GM23338 (cell line): ENCODE measurements at regions not wholly inside any gene's neighbourhood (a gene's known extent, or its start where the extent isn't known, plus 50 kb on each side); places are given as distances from the start of the nearest gene placed in this dataset.

Experiments used
- ATAC-seq: fragments of 200-7000 bp; cut with Tn5 transposase; 3 replicates; pipeline ENCODE4 v1.9.1; 2020
- DNase-seq: peaks from one replicate; pipeline ENCODE4 v3.0.0-alpha.2; 2015; ENCODE audit warnings: low spot score
- H2AFZ ChIP-seq: fragments of 200-600 bp; sonication (generic); 2 replicates; pipeline ENCODE4 v1.8.0; 2016; ENCODE audit warnings: antibody characterized with exemption, mild to moderate bottlenecking, moderate library complexity
- H3F3A ChIP-seq: fragments of 200-600 bp; sonication (generic); replicated peaks from 2 replicates; pipeline ENCODE4 v1.8.0; 2017; ENCODE audit warnings: antibody characterized with exemption, mixed run types, low read depth
- H3K27ac ChIP-seq: fragments of 200-600 bp; sonication (generic); 2 replicates; pipeline ENCODE4 v1.6.1; 2016; ENCODE audit warnings: low read depth
- H3K27me3 ChIP-seq: fragments of 200-600 bp; sonication (generic); 2 replicates; pipeline ENCODE4 v1.8.0; 2016; ENCODE audit warnings: mild to moderate bottlenecking, mixed run types, moderate library complexity; ENCODE audit not compliant: insufficient read depth
- H3K36me3 ChIP-seq: fragments of 200-600 bp; sonication (generic); 2 replicates; pipeline ENCODE4 v1.8.0; 2016; ENCODE audit warnings: mild to moderate bottlenecking; ENCODE audit not compliant: insufficient read depth
- H3K4me1 ChIP-seq: fragments of 200-600 bp; sonication (generic); 2 replicates; pipeline ENCODE4 v1.8.0; 2016; ENCODE audit warnings: mild to moderate bottlenecking, moderate library complexity; ENCODE audit not compliant: insufficient read depth
- H3K4me2 ChIP-seq: fragments of 200-600 bp; sonication (generic); 2 replicates; pipeline ENCODE4 v1.7.1; 2017; ENCODE audit warnings: mixed run types
- H3K4me3 ChIP-seq: fragments of 200-600 bp; sonication (generic); 2 replicates; pipeline ENCODE4 v1.6.1; 2016; ENCODE audit warnings: mixed run types
- H3K79me2 ChIP-seq: fragments of 200-600 bp; sonication (generic); replicated peaks from 2 replicates; pipeline ENCODE4 v1.8.0; 2017; ENCODE audit warnings: mild to moderate bottlenecking; ENCODE audit not compliant: insufficient read depth
- H3K9me2 ChIP-seq: fragments of 200-600 bp; sonication (generic); 2 replicates; pipeline ENCODE4 v1.8.0; 2017; ENCODE audit not compliant: insufficient read depth
- H4K20me1 ChIP-seq: fragments of 200-600 bp; sonication (generic); replicated peaks from 2 replicates; pipeline ENCODE4 v1.8.0; 2017; ENCODE audit warnings: mild to moderate bottlenecking; ENCODE audit not compliant: insufficient read depth
- H3K27ac Mint-ChIP-seq: 2 replicates; pipeline ENCODE4 v1.8.0; 2020; ENCODE audit warnings: inconsistent platforms, mild to moderate bottlenecking, moderate library complexity, mixed read lengths
- H3K27me3 Mint-ChIP-seq: 3 replicates; pipeline ENCODE4 v1.8.0; 2022; ENCODE audit warnings: low read depth, mild to moderate bottlenecking, moderate library complexity, mixed read lengths, inconsistent platforms; ENCODE audit not compliant: insufficient read depth, poor library complexity
- H3K36me3 Mint-ChIP-seq: 3 replicates; pipeline ENCODE4 v1.8.0; 2021; ENCODE audit warnings: low read depth, mild to moderate bottlenecking, inconsistent platforms, moderate library complexity, mixed read lengths
- H3K4me1 Mint-ChIP-seq: 3 replicates; pipeline ENCODE4 v1.8.0; 2020; ENCODE audit warnings: mild to moderate bottlenecking, inconsistent platforms, mixed read lengths
- H3K4me3 Mint-ChIP-seq: 3 replicates; pipeline ENCODE4 v1.8.0; 2021; ENCODE audit warnings: moderate library complexity, mild to moderate bottlenecking, inconsistent platforms, mixed read lengths
- H3K9me3 Mint-ChIP-seq: 3 replicates; pipeline ENCODE4 v1.8.0; 2020; ENCODE audit warnings: moderate library complexity, mild to moderate bottlenecking, inconsistent platforms, mixed read lengths
- JUNB ChIP-seq: IDR thresholded peaks from one replicate; pipeline ENCODE4 v1.6.1; 2016; ENCODE audit warnings: antibody characterized with exemption; ENCODE audit not compliant: unreplicated experiment
- NANOG ChIP-seq: IDR thresholded peaks from 2 replicates; pipeline ENCODE4 v1.6.1; 2016; ENCODE audit warnings: antibody characterized with exemption, borderline replicate concordance
- POLR2AphosphoS5 ChIP-seq: IDR thresholded peaks from 2 replicates; pipeline ENCODE4 v1.6.1; 2016; ENCODE audit warnings: antibody characterized with exemption, low read depth
- REST ChIP-seq: IDR thresholded peaks from one replicate; pipeline ENCODE4 v1.6.1; 2018; ENCODE audit warnings: antibody characterized with exemption; ENCODE audit not compliant: unreplicated experiment
- STAT1 ChIP-seq: IDR thresholded peaks from one replicate; pipeline ENCODE4 v1.6.1; 2016; ENCODE audit warnings: antibody characterized with exemption; ENCODE audit not compliant: unreplicated experiment
- ZNF114 ChIP-seq: fragments of 250-450 bp; sonication (Bioruptor Pico); IDR thresholded peaks from 2 replicates; pipeline ENCODE4 v1.5.0; 2020; ENCODE audit warnings: mild to moderate bottlenecking, moderate library complexity
- ZNF331 ChIP-seq: fragments of 250-450 bp; sonication (Bioruptor Pico); IDR thresholded peaks from 2 replicates; pipeline ENCODE4 v1.5.0; 2020; ENCODE audit warnings: low read depth, mild to moderate bottlenecking, moderate library complexity
- TF ChIP-seq, protein P1 (sequence below), 2 experiments: fragments of 200-600 bp in 1 of 2; sonication (generic) in 1 of 2; conservative IDR thresholded peaks; 2 replicates each; pipeline versions ENCODE4 v1.5.1 to v1.6.1; 2016 to 2017; ENCODE audit warnings: antibody characterized with exemption in 2 of 2, low read depth in 2 of 2, mild to moderate bottlenecking in 2 of 2, moderate library complexity in 1 of 2
- TF ChIP-seq, protein P2 (sequence below): IDR thresholded peaks from 2 replicates; pipeline ENCODE4 v1.6.1; 2016; ENCODE audit warnings: antibody characterized with exemption
- TF ChIP-seq, protein P3 (sequence below): fragments of 250-450 bp; sonication (Bioruptor Pico); IDR thresholded peaks from 2 replicates; pipeline ENCODE4 v1.5.0; 2020; ENCODE audit warnings: mild to moderate bottlenecking, moderate library complexity

DNA sequence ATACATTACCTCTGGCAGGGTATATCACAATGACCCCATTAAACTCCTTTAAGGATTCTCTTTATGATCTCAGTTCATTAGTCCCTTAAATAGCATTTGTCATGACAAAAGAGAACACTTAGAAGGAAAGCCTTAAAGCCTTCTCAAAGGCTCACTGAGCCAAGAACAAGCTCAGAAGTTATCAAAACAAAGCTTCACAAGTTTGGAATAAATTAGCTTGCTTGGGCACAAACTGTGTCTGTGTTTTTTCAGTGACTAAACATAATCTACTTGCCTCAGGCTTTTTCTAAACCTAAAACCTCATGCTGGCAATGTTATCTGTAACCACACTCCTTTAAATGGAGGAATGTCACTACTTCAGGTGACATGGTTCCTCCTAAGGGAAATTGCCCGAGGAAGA is 1114.9 kb upstream of the C9orf72 start:
- no peak overlapping the region for H2AFZ ChIP-seq
- Mint-ChIP-seq H3K27ac (peak overlapping the region; percentile 24; the same call in 1 of the 2 replicates), H3K4me3 (no peak overlapping the region), H3K27me3 (no peaks in the 10 kb centered on the region), H3K36me3 (no peaks in the 10 kb centered on the region), H3K4me1 (peaks cover 10% of the 10 kb centered on the region; the same call in 2 of the 3 replicates), H3K9me3 (peaks cover 6% of the 10 kb centered on the region; the same call in 1 of the 3 replicates)
- ATAC-seq = peak; percentile 75
- no peaks in the 10 kb centered on the region for H3K36me3 ChIP-seq
- H3F3A ChIP-seq = no peaks in the 10 kb centered on the region
- DNase-seq = peak; percentile 54
- no peak overlapping the region for H3K4me3 ChIP-seq
- TF ChIP-seq, protein P1, sequence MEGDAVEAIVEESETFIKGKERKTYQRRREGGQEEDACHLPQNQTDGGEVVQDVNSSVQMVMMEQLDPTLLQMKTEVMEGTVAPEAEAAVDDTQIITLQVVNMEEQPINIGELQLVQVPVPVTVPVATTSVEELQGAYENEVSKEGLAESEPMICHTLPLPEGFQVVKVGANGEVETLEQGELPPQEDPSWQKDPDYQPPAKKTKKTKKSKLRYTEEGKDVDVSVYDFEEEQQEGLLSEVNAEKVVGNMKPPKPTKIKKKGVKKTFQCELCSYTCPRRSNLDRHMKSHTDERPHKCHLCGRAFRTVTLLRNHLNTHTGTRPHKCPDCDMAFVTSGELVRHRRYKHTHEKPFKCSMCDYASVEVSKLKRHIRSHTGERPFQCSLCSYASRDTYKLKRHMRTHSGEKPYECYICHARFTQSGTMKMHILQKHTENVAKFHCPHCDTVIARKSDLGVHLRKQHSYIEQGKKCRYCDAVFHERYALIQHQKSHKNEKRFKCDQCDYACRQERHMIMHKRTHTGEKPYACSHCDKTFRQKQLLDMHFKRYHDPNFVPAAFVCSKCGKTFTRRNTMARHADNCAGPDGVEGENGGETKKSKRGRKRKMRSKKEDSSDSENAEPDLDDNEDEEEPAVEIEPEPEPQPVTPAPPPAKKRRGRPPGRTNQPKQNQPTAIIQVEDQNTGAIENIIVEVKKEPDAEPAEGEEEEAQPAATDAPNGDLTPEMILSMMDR (conservative IDR thresholded peaks at IDR 0.05; ENCODE audit: low read depth in 2 of 2) = no peak
- no peak for TF ChIP-seq POLR2AphosphoS5
- TF ChIP-seq ZNF331 (CRISPR knock-in tag) = no peak
- TF ChIP-seq, protein P2, sequence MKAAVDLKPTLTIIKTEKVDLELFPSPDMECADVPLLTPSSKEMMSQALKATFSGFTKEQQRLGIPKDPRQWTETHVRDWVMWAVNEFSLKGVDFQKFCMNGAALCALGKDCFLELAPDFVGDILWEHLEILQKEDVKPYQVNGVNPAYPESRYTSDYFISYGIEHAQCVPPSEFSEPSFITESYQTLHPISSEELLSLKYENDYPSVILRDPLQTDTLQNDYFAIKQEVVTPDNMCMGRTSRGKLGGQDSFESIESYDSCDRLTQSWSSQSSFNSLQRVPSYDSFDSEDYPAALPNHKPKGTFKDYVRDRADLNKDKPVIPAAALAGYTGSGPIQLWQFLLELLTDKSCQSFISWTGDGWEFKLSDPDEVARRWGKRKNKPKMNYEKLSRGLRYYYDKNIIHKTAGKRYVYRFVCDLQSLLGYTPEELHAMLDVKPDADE = no peak
- no peak for TF ChIP-seq NANOG
- TF ChIP-seq STAT1 = no peak
- TF ChIP-seq ZNF114 (CRISPR knock-in tag) = no peak
- no peak for TF ChIP-seq REST
- TF ChIP-seq, protein P3, sequence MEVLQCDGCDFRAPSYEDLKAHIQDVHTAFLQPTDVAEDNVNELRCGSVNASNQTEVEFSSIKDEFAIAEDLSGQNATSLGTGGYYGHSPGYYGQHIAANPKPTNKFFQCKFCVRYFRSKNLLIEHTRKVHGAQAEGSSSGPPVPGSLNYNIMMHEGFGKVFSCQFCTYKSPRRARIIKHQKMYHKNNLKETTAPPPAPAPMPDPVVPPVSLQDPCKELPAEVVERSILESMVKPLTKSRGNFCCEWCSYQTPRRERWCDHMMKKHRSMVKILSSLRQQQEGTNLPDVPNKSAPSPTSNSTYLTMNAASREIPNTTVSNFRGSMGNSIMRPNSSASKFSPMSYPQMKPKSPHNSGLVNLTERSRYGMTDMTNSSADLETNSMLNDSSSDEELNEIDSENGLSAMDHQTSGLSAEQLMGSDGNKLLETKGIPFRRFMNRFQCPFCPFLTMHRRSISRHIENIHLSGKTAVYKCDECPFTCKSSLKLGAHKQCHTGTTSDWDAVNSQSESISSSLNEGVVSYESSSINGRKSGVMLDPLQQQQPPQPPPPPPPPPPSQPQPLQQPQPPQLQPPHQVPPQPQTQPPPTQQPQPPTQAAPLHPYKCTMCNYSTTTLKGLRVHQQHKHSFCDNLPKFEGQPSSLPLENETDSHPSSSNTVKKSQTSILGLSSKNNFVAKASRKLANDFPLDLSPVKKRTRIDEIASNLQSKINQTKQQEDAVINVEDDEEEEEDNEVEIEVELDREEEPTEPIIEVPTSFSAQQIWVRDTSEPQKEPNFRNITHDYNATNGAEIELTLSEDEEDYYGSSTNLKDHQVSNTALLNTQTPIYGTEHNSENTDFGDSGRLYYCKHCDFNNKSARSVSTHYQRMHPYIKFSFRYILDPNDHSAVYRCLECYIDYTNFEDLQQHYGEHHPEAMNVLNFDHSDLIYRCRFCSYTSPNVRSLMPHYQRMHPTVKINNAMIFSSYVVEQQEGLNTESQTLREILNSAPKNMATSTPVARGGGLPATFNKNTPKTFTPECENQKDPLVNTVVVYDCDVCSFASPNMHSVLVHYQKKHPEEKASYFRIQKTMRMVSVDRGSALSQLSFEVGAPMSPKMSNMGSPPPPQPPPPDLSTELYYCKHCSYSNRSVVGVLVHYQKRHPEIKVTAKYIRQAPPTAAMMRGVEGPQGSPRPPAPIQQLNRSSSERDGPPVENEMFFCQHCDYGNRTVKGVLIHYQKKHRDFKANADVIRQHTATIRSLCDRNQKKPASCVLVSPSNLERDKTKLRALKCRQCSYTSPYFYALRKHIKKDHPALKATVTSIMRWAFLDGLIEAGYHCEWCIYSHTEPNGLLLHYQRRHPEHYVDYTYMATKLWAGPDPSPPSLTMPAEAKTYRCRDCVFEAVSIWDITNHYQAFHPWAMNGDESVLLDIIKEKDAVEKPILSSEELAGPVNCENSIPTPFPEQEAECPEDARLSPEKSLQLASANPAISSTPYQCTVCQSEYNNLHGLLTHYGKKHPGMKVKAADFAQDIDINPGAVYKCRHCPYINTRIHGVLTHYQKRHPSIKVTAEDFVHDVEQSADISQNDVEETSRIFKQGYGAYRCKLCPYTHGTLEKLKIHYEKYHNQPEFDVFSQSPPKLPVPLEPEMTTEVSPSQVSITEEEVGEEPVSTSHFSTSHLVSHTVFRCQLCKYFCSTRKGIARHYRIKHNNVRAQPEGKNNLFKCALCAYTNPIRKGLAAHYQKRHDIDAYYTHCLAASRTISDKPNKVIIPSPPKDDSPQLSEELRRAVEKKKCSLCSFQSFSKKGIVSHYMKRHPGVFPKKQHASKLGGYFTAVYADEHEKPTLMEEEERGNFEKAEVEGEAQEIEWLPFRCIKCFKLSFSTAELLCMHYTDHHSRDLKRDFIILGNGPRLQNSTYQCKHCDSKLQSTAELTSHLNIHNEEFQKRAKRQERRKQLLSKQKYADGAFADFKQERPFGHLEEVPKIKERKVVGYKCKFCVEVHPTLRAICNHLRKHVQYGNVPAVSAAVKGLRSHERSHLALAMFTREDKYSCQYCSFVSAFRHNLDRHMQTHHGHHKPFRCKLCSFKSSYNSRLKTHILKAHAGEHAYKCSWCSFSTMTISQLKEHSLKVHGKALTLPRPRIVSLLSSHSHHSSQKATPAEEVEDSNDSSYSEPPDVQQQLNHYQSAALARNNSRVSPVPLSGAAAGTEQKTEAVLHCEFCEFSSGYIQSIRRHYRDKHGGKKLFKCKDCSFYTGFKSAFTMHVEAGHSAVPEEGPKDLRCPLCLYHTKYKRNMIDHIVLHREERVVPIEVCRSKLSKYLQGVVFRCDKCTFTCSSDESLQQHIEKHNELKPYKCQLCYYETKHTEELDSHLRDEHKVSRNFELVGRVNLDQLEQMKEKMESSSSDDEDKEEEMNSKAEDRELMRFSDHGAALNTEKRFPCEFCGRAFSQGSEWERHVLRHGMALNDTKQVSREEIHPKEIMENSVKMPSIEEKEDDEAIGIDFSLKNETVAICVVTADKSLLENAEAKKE (CRISPR knock-in tag) = no peak
- TF ChIP-seq JUNB = no peak
- H3K4me1 ChIP-seq = peaks cover 15% of the 10 kb centered on the region
- H3K79me2 ChIP-seq = no peaks in the 10 kb centered on the region
- H3K9me2 ChIP-seq = no peaks in the 10 kb centered on the region
- no peaks in the 10 kb centered on the region for H4K20me1 ChIP-seq
- 0 out of 2 replicates have a peak overlapping the region, but pooled peaks have one; percentile 11 for H3K27ac ChIP-seq
- H3K27me3 ChIP-seq = no peaks in the 10 kb centered on the region
- no peak overlapping the region for H3K4me2 ChIP-seq
